PC-3 (cell line): ENCODE measurements at regions not wholly inside any gene's neighbourhood (a gene's known extent, or its start where the extent isn't known, plus 50 kb on each side); places are given as distances from the start of the nearest gene placed in this dataset.

Experiments
- ATAC-seq: fragments of 200-7000 bp; cut with Tn5 transposase; 2 replicates; pipeline ENCODE4 v1.9.1; 2020; ENCODE audit warnings: mild to moderate bottlenecking, moderate library complexity
- BruUV-seq: library from RNA; stranded (reverse); fragments of 400-500 nt; replicated peaks from 2 replicates; lab custom pipeline; 2021; lab: Mats Ljungman, UMichigan
- CTCF ChIA-PET: fragments of 300-600 bp; sonication (Branson Sonifier 250); formaldehyde crosslinking; loops from one replicate; lab custom pipeline; 2022; ENCODE audit warnings: antibody characterized with exemption; lab: Charles Lee
- POLR2A ChIA-PET: fragments of 300-600 bp; sonication (Branson Sonifier 250); formaldehyde crosslinking; loops from one replicate; lab custom pipeline; 2022; ENCODE audit warnings: antibody characterized with exemption; ENCODE audit not compliant: unreplicated experiment; lab: Charles Lee
- DNase-seq: peaks from one replicate; pipeline ENCODE4 v3.0.0-alpha.2; 2015
- H2AFZ ChIP-seq: fragments of 300-600 bp; sonication (generic); 2 replicates; pipeline ENCODE4 v1.6.0; 2016; ENCODE audit warnings: antibody characterized with exemption, low read length
- H3F3A ChIP-seq: fragments of 300-600 bp; sonication (generic); one replicate; pipeline ENCODE4 v1.6.0; 2017; ENCODE audit warnings: antibody characterized with exemption, low read length, control low read depth, mild to moderate bottlenecking; ENCODE audit not compliant: unreplicated experiment
- H3K27ac ChIP-seq: fragments of 300-600 bp; sonication (generic); 2 replicates; pipeline ENCODE4 v1.5.1; 2016; ENCODE audit warnings: mild to moderate bottlenecking, low read length
- H3K27me3 ChIP-seq: fragments of 300-600 bp; sonication (generic); 2 replicates; pipeline ENCODE4 v1.6.1; 2016; ENCODE audit warnings: low read length, mixed read lengths
- H3K36me3 ChIP-seq: fragments of 300-600 bp; sonication (generic); 2 replicates; pipeline ENCODE4 v1.6.1; 2016; ENCODE audit warnings: low read depth, mixed run types, low read length, mixed read lengths
- H3K4me1 ChIP-seq: fragments of 300-600 bp; sonication (generic); 2 replicates; pipeline ENCODE4 v1.5.1; 2016; ENCODE audit warnings: low read length; ENCODE audit not compliant: insufficient read depth
- H3K4me2 ChIP-seq: fragments of 300-600 bp; sonication (generic); 2 replicates; pipeline ENCODE4 v1.6.0; 2016; ENCODE audit warnings: low read length
- H3K4me3 ChIP-seq: fragments of 300-600 bp; sonication (generic); 2 replicates; pipeline ENCODE4 v1.5.1; 2016; ENCODE audit warnings: mild to moderate bottlenecking, low read length, mixed read lengths
- H3K79me2 ChIP-seq: fragments of 300-600 bp; sonication (generic); 2 replicates; pipeline ENCODE4 v1.6.1; 2017; ENCODE audit warnings: low read length, mixed read lengths
- H3K9ac ChIP-seq: fragments of 300-600 bp; sonication (generic); 2 replicates; pipeline ENCODE4 v1.6.0; 2016; ENCODE audit warnings: mild to moderate bottlenecking, low read length
- H3K9me2 ChIP-seq: fragments of 300-600 bp; sonication (generic); replicated peaks from 2 replicates; pipeline ENCODE4 v1.6.1; 2016; ENCODE audit warnings: mixed run types, low read length, mixed read lengths
- H3K9me3 ChIP-seq: fragments of 300-600 bp; sonication (generic); 2 replicates; pipeline ENCODE4 v1.6.1; 2016; ENCODE audit warnings: low read length, mixed read lengths
- H4K20me1 ChIP-seq: fragments of 300-600 bp; sonication (generic); 2 replicates; pipeline ENCODE4 v1.6.1; 2016; ENCODE audit warnings: low read length, mixed read lengths
- EZH2 ChIP-seq: fragments of 300-600 bp; sonication (generic); IDR thresholded peaks from one replicate; pipeline ENCODE4 v1.6.1; 2017; ENCODE audit warnings: antibody characterized with exemption, mild to moderate bottlenecking, low read length; ENCODE audit not compliant: unreplicated experiment
- EZH2phosphoT487 ChIP-seq: fragments of 300-600 bp; sonication (generic); IDR thresholded peaks from 2 replicates; pipeline ENCODE4 v1.6.1; 2018; ENCODE audit warnings: mild to moderate bottlenecking, antibody characterized with exemption, low read length, borderline replicate concordance
- intact Hi-C: fragments of 100-400 bp; cut with micrococcal nuclease; formaldehyde crosslinking; loops from 2 replicates; pipeline ENCODE4 v1.9.0; 2023
- TF ChIP-seq, protein P1 (sequence below): fragments of 300-600 bp; sonication (generic); conservative IDR thresholded peaks from 2 replicates; pipeline ENCODE4 v1.5.1; 2017; ENCODE audit warnings: antibody characterized with exemption, low read depth, mild to moderate bottlenecking, low read length

DNA sequence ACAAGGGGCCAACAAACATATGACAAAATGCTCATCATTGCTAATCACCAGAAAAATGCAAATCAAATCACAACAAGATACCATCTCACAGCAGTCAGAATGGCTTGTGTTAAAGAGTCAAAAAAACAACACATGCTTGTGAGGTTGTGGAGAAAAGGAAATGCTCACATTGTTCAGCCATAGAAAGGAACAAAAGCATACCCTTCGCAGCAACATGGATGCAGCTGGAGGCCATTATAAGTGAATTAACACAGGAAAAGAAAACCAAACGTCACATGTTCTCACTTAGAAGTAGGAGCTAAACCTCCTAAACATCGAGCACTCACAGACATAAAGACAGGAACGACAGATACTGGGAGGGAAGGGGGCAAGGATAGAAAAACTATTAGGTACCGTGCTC is 678.4 kb upstream of the GRM7 start:
- intact Hi-C loops = no loop called here
- Histone ChIP-seq H3K9me3 (no peaks in the 10 kb centered on the region; the same call in none of the 2 replicates), H3K4me1 (no peaks in the 10 kb centered on the region), H3K9ac (no peak overlapping the region), H4K20me1 (no peaks in the 10 kb centered on the region), H3K4me2 (no peak overlapping the region), H3F3A (no peaks in the 10 kb centered on the region), H3K27ac (no peak overlapping the region), H2AFZ (no peak overlapping the region), H3K4me3 (no peak overlapping the region), H3K9me2 (no peaks in the 10 kb centered on the region), H3K27me3 (no peaks in the 10 kb centered on the region), H3K36me3 (no peaks in the 10 kb centered on the region), H3K79me2 (no peaks in the 10 kb centered on the region)
- no peak for TF ChIP-seq EZH2
- DNase-seq (no peak), ATAC-seq (no peak)
- POLR2A ChIA-PET = no interaction called here
- BruUV-seq = no TSS peak
- CTCF ChIA-PET = no interaction called here

DNA sequence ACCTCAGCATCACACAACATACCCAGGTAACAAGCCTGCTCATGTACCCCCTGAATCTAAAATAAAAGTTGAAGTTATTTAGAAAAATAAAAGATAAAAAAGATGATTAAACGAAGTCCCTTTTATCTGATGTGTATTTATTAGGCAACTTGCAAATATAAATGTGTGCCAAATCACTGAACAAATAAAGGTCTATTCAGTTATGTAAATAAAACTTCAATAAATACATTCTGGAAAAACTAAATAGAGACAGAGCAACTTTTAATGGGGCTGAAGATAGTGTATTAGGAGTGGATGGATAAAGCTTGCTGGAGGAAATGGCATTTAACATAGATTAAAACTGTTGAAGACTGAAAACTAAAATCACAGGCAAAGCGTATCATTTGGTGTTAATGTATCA is 678.0 kb upstream of the GRM7 start:
- Histone ChIP-seq H3K9me3 (no peaks in the 10 kb centered on the region; the same call in none of the 2 replicates), H3K79me2 (no peaks in the 10 kb centered on the region), H3K4me3 (no peak overlapping the region), H3K36me3 (no peaks in the 10 kb centered on the region), H3K27me3 (no peaks in the 10 kb centered on the region), H2AFZ (no peak overlapping the region), H3K4me2 (no peak overlapping the region), H3F3A (no peaks in the 10 kb centered on the region), H3K27ac (no peak overlapping the region), H3K9ac (no peak overlapping the region), H4K20me1 (no peaks in the 10 kb centered on the region), H3K9me2 (no peaks in the 10 kb centered on the region), H3K4me1 (no peaks in the 10 kb centered on the region)
- POLR2A ChIA-PET = no interaction called here
- DNase-seq (no peak), ATAC-seq (no peak)
- CTCF ChIA-PET = no interaction called here
- BruUV-seq = no TSS peak
- intact Hi-C loops = no loop called here
- TF ChIP-seq EZH2 = no peak
- no peak for TF ChIP-seq EZH2phosphoT487

DNA sequence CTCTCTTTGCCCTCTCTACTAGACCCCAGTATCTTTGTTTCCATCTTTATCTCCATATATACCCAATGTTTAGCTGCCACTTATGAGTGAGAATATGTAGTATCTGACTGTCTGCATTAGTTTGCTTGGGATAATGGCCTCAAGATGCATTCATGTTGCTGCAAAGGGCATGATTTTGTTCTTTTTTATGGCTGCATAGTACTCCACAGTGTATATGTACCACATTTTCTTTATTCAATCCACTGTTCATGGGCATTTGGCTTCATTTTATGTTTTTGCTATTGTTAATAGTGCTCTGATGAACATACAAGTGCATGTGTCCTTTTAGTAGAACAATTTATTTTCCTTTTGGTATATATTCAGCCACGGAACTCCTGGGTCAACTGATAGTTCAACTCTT is 671.5 kb upstream of the GRM7 start:
- Histone ChIP-seq H3K4me1 (no peaks in the 10 kb centered on the region), H3K4me2 (no peak overlapping the region), H3K9me3 (peaks cover 4% of the 10 kb centered on the region), H3K27ac (no peak overlapping the region), H3K9me2 (no peaks in the 10 kb centered on the region), H3K36me3 (no peaks in the 10 kb centered on the region), H3K9ac (no peak overlapping the region), H3K79me2 (no peaks in the 10 kb centered on the region), H2AFZ (no peak overlapping the region), H3F3A (no peaks in the 10 kb centered on the region), H3K27me3 (no peaks in the 10 kb centered on the region), H3K4me3 (no peak overlapping the region), H4K20me1 (no peaks in the 10 kb centered on the region)
- TF ChIP-seq EZH2 (no peak), EZH2phosphoT487 (no peak)
- TF ChIP-seq, protein P1, sequence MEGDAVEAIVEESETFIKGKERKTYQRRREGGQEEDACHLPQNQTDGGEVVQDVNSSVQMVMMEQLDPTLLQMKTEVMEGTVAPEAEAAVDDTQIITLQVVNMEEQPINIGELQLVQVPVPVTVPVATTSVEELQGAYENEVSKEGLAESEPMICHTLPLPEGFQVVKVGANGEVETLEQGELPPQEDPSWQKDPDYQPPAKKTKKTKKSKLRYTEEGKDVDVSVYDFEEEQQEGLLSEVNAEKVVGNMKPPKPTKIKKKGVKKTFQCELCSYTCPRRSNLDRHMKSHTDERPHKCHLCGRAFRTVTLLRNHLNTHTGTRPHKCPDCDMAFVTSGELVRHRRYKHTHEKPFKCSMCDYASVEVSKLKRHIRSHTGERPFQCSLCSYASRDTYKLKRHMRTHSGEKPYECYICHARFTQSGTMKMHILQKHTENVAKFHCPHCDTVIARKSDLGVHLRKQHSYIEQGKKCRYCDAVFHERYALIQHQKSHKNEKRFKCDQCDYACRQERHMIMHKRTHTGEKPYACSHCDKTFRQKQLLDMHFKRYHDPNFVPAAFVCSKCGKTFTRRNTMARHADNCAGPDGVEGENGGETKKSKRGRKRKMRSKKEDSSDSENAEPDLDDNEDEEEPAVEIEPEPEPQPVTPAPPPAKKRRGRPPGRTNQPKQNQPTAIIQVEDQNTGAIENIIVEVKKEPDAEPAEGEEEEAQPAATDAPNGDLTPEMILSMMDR = no peak
- intact Hi-C loops = no loop called here
- DNase-seq = no peak
- ChIA-PET CTCF (no interaction called here), POLR2A (no interaction called here)
- BruUV-seq = no TSS peak
- no peak for ATAC-seq

DNA sequence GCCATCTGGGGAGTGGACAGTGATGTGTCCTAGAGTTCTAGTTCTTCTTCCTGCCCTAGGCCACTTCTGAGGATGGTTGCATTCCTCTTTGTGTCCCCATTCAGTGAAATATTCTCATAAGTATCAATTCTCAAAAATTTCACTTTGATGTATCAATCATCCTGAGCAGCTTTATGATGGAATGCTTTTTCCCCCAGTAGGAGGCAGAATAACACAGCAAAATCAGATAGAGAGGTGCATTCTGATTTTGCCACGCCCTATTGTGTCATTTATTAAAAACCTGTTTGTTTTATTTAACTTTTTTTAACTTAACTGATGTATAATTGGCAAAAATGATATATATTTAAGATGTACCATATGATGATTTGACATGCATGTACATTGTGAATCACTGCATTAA is 656.0 kb upstream of the GRM7 start:
- H3K79me2 ChIP-seq = no peaks in the 10 kb centered on the region
- ChIA-PET POLR2A (no interaction called here), CTCF (no interaction called here)
- H3K4me1 ChIP-seq = no peaks in the 10 kb centered on the region
- H3K4me3 ChIP-seq = no peak overlapping the region
- no peaks in the 10 kb centered on the region for H3K9me3 ChIP-seq
- DNase-seq = peak; percentile 8
- H3K4me2 ChIP-seq = no peak overlapping the region
- no peaks in the 10 kb centered on the region for H3K9me2 ChIP-seq
- H2AFZ ChIP-seq = no peak overlapping the region
- intact Hi-C loops = no loop called here
- H3K27ac ChIP-seq = no peak overlapping the region
- TF ChIP-seq, protein P1 = peak; percentile 38; the same call in 1 of the 2 replicates
- no peak for TF ChIP-seq EZH2phosphoT487
- H3K36me3 ChIP-seq = no peaks in the 10 kb centered on the region
- peaks cover 11% of the 10 kb centered on the region; the same call in 1 of the 2 replicates for H3K27me3 ChIP-seq
- BruUV-seq = no TSS peak
- H4K20me1 ChIP-seq = no peaks in the 10 kb centered on the region
- no peak overlapping the region for H3K9ac ChIP-seq
- ATAC-seq = no peak
- H3F3A ChIP-seq = no peaks in the 10 kb centered on the region
